ENCODE measurements at regions not wholly inside any gene's neighbourhood (a gene's known extent, or its start where the extent isn't known, plus 50 kb on each side); places are given as distances from the start of the nearest gene placed in this dataset.

DNA sequence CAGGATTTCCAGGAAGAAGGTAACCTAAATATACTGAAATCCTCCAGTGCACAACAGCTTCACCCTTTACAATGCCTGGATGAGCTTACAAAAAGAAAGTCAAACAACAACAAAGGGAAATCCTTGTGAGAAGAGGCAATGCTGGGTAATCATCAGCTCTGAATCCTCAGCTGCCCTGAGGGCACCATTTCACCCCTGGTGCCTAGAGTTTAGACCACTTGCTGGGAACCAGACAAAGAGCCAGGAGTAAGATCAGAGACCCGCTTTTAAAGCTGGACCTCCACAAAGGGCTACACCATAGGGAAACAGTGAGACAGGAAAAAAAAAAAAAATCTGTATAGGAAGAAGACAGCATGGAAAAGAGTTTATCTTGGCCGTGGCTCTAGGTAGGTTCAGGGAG is 97.0 kb downstream of the FOXI3 start:
- H3K27me3 ChIP-seq (ENCODE audit: control insufficient read depth, insufficient read depth, low read length, poor library complexity, severe bottlenecking): no peaks in the 10 kb centered on the region
- peak; percentile 58 for DNase-seq

DNA sequence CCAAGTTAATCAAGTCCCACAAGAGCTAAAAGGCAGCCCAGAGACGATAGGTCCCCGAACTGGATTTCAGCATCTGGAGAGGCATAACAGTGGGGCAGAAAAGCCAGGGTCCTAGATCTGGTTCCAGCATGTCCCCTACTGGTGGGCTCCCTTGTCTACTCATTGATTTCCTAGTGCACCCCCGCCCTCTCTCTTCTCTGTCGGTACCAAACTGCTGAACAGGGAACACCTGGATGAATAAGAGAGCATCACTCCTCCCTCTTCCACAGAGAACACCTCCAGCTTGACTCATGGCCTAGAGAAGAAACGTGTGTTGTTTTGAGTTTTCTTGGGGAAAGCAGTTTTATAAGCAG is 101.3 kb downstream of the FOXI3 start:
- 62 to 73% methylated on average over 3 to 5 of the region's 5 CpGs for WGBS, 2 experiments (ENCODE audit: insufficient coverage in 1 of 2, insufficient read length in 1 of 2)
- TF ChIP-seq, protein P1, sequence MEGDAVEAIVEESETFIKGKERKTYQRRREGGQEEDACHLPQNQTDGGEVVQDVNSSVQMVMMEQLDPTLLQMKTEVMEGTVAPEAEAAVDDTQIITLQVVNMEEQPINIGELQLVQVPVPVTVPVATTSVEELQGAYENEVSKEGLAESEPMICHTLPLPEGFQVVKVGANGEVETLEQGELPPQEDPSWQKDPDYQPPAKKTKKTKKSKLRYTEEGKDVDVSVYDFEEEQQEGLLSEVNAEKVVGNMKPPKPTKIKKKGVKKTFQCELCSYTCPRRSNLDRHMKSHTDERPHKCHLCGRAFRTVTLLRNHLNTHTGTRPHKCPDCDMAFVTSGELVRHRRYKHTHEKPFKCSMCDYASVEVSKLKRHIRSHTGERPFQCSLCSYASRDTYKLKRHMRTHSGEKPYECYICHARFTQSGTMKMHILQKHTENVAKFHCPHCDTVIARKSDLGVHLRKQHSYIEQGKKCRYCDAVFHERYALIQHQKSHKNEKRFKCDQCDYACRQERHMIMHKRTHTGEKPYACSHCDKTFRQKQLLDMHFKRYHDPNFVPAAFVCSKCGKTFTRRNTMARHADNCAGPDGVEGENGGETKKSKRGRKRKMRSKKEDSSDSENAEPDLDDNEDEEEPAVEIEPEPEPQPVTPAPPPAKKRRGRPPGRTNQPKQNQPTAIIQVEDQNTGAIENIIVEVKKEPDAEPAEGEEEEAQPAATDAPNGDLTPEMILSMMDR (conservative IDR thresholded peaks at IDR 0.05): peak; percentile 64
- H3K9ac ChIP-seq (ENCODE audit: extremely low read depth, low read length, poor library complexity, severe bottlenecking): no peak overlapping the region

More for the DNA sequence above, 97.0 kb downstream of the FOXI3 start:
- peaks cover 10% of the 10 kb centered on the region for H3K4me1 Mint-ChIP-seq
- no peaks in the 10 kb centered on the region for H3K36me3 ChIP-seq (ENCODE audit: control insufficient read depth, insufficient read depth, low read length)
- H3K9me3 Mint-ChIP-seq: no peaks in the 10 kb centered on the region
- no peak overlapping the region for H3K9ac ChIP-seq (ENCODE audit: extremely low read depth, low read length, poor library complexity, severe bottlenecking)
- H3K27me3 Mint-ChIP-seq (ENCODE audit: insufficient read depth): peaks cover 13% of the 10 kb centered on the region
- H3K27ac ChIP-seq (ENCODE audit: low read depth, low read length): peak overlapping the region; percentile 0
- no peak overlapping the region for H3K4me3 ChIP-seq (ENCODE audit: low read length)
- H3K36me3 Mint-ChIP-seq (ENCODE audit: low read depth): no peaks in the 10 kb centered on the region
- H3K4me3 Mint-ChIP-seq: no peak overlapping the region
- WGBS, 2 experiments (ENCODE audit: insufficient coverage in 1 of 2, insufficient read length in 1 of 2): 55 to 57% methylated on average over 2 of the region's 2 CpGs
- H3K9me3 ChIP-seq (ENCODE audit: control insufficient read depth, low read length): no peaks in the 10 kb centered on the region
- no peak overlapping the region for H3K27ac Mint-ChIP-seq
- TF ChIP-seq, protein P1 (conservative IDR thresholded peaks at IDR 0.05): no peak
- no peaks in the 10 kb centered on the region for H3K4me1 ChIP-seq (ENCODE audit: control insufficient read depth, insufficient read depth, low read length)

DNA sequence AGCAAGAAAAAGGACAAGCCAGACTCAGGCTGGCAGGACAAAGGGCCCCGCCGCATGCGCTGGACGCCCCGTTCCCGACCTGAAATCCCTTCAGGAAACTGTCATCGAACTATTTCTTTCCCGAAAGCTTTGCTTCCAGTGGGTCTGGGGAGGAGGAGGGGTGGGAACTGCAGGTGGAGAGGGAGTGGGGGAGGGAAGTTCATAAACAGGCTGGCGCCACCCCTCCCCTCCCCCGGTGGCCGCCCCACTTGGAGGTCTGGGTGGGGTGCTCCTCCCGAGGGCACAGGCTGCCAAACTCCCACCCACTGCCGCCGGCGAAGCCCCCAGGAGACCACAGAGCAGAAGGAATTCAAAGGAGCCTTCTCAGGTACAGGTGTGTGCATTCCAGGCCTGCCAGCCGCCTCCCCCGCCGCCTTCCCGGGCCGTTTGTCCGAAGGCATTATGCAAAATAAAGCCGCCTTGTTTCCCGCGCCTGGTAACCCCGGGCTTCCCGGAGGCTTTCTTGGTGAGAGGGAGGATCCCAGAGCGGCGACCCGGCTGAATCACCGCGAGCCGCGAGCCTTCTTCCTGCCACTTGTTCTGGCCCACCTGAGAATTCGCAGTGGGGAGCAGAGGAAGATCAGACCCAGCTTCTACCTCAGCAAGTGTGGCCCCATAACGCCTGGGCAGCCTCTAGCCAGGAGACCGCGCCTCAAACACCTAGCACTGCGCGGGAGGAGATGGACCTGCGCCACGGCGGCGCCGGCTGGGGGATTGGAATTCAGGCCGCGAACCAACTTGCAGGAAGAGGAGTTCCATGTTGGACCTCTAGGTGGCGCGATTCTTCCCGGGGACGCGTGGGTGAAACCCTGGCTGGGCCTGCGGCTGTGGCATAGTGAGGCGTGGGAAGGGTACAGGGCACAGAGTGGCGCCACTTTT is 101.9 kb downstream of the FOXI3 start:
- Histone ChIP-seq H3K36me3 (ENCODE audit: control insufficient read depth, insufficient read depth, low read length) (no peaks in the 10 kb centered on the region), H3K9ac (ENCODE audit: extremely low read depth, low read length, poor library complexity, severe bottlenecking) (no peak overlapping the region), H3K9me3 (ENCODE audit: control insufficient read depth, low read length) (no peaks in the 10 kb centered on the region), H3K27me3 (ENCODE audit: control insufficient read depth, insufficient read depth, low read length, poor library complexity, severe bottlenecking) (peaks cover 29% of the 10 kb centered on the region), H3K4me1 (ENCODE audit: control insufficient read depth, insufficient read depth, low read length) (no peaks in the 10 kb centered on the region), H3K4me3 (ENCODE audit: low read length) (peak overlapping the region; percentile 74), H3K27ac (ENCODE audit: low read depth, low read length) (no peak overlapping the region)
- WGBS, 2 experiments (ENCODE audit: insufficient coverage in 1 of 2, insufficient read length in 1 of 2): 11% methylated on average over 20 to 54 of the region's 54 CpGs
- TF ChIP-seq, protein P1 (conservative IDR thresholded peaks at IDR 0.05): peak; percentile 98
- H3K36me3 Mint-ChIP-seq (ENCODE audit: low read depth): no peaks in the 10 kb centered on the region
- peaks cover 10% of the 10 kb centered on the region for H3K4me1 Mint-ChIP-seq
- peaks cover 54% of the 10 kb centered on the region for H3K27me3 Mint-ChIP-seq (ENCODE audit: insufficient read depth)
- H3K27ac Mint-ChIP-seq: peak overlapping the region; percentile 98
- DNase-seq: peak; percentile 97
- H3K4me3 Mint-ChIP-seq: peak overlapping the region; percentile 61
- H3K9me3 Mint-ChIP-seq: no peaks in the 10 kb centered on the region

More for the DNA sequence above, 101.3 kb downstream of the FOXI3 start:
- Histone ChIP-seq H3K36me3 (ENCODE audit: control insufficient read depth, insufficient read depth, low read length) (no peaks in the 10 kb centered on the region), H3K9me3 (ENCODE audit: control insufficient read depth, low read length) (no peaks in the 10 kb centered on the region), H3K27ac (ENCODE audit: low read depth, low read length) (no peak overlapping the region), H3K4me1 (ENCODE audit: control insufficient read depth, insufficient read depth, low read length) (no peaks in the 10 kb centered on the region), H3K4me3 (ENCODE audit: low read length) (no peak overlapping the region), H3K27me3 (ENCODE audit: control insufficient read depth, insufficient read depth, low read length, poor library complexity, severe bottlenecking) (peaks cover 27% of the 10 kb centered on the region)
- Mint-ChIP-seq H3K27me3 (ENCODE audit: insufficient read depth) (peaks cover 49% of the 10 kb centered on the region), H3K4me1 (peaks cover 15% of the 10 kb centered on the region), H3K4me3 (peak overlapping the region; percentile 61), H3K27ac (peak overlapping the region; percentile 98), H3K36me3 (ENCODE audit: low read depth) (no peaks in the 10 kb centered on the region), H3K9me3 (no peaks in the 10 kb centered on the region)
- no peak for DNase-seq

All from endodermal cell (in vitro differentiated cells).